ENCODE measurements at regions not wholly inside any gene's neighbourhood (a gene's known extent, or its start where the extent isn't known, plus 50 kb on each side); places are given as distances from the start of the nearest gene placed in this dataset.

DNA sequence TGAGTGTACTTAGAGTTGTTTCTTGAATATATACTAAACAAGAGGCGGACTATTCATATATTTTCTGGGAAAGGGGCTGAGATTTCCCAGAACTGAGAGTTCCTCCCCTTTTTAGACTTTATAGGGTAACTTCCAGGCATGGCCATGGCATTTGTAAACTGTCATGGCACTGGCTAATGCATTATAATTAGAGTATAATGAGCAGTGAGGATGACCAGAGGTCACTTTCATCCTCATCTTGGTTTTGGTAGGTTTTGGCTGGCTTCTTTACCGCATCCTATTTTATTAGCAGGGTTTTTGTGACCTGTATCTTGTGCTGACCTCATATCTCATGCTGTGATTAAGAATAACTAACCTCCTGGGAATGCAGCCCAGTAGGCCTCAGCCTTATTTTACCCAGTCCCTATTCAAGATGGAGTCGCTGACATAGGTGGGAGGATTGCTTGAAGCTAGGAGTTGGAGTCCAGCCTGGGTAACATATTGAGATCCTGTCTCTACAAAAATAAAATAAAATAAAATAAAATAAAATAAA, 91.4 kb downstream of the MOBP start:
- DNase-seq (ENCODE audit: low read depth in 1 of 2, low spot score in 1 of 2): no peak
- TF ChIP-seq, protein P1, sequence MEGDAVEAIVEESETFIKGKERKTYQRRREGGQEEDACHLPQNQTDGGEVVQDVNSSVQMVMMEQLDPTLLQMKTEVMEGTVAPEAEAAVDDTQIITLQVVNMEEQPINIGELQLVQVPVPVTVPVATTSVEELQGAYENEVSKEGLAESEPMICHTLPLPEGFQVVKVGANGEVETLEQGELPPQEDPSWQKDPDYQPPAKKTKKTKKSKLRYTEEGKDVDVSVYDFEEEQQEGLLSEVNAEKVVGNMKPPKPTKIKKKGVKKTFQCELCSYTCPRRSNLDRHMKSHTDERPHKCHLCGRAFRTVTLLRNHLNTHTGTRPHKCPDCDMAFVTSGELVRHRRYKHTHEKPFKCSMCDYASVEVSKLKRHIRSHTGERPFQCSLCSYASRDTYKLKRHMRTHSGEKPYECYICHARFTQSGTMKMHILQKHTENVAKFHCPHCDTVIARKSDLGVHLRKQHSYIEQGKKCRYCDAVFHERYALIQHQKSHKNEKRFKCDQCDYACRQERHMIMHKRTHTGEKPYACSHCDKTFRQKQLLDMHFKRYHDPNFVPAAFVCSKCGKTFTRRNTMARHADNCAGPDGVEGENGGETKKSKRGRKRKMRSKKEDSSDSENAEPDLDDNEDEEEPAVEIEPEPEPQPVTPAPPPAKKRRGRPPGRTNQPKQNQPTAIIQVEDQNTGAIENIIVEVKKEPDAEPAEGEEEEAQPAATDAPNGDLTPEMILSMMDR (IDR thresholded peaks at IDR 0.05; ENCODE audit: insufficient read depth, low read length): no peak
- TF ChIP-seq GABPA (IDR thresholded peaks at IDR 0.05; ENCODE audit: low read depth): no peak
- TF ChIP-seq, protein P2, sequence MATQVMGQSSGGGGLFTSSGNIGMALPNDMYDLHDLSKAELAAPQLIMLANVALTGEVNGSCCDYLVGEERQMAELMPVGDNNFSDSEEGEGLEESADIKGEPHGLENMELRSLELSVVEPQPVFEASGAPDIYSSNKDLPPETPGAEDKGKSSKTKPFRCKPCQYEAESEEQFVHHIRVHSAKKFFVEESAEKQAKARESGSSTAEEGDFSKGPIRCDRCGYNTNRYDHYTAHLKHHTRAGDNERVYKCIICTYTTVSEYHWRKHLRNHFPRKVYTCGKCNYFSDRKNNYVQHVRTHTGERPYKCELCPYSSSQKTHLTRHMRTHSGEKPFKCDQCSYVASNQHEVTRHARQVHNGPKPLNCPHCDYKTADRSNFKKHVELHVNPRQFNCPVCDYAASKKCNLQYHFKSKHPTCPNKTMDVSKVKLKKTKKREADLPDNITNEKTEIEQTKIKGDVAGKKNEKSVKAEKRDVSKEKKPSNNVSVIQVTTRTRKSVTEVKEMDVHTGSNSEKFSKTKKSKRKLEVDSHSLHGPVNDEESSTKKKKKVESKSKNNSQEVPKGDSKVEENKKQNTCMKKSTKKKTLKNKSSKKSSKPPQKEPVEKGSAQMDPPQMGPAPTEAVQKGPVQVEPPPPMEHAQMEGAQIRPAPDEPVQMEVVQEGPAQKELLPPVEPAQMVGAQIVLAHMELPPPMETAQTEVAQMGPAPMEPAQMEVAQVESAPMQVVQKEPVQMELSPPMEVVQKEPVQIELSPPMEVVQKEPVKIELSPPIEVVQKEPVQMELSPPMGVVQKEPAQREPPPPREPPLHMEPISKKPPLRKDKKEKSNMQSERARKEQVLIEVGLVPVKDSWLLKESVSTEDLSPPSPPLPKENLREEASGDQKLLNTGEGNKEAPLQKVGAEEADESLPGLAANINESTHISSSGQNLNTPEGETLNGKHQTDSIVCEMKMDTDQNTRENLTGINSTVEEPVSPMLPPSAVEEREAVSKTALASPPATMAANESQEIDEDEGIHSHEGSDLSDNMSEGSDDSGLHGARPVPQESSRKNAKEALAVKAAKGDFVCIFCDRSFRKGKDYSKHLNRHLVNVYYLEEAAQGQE (IDR thresholded peaks at IDR 0.05; ENCODE audit: insufficient replicate concordance, low read depth): no peak
- no peak for TF ChIP-seq SPI1 (IDR thresholded peaks at IDR 0.05; ENCODE audit: borderline replicate concordance, low read depth)
- no peak for TF ChIP-seq POLR2AphosphoS5 (IDR thresholded peaks at IDR 0.05; ENCODE audit: low read depth)
- Histone ChIP-seq H3K27me3 (ENCODE audit: insufficient read depth, poor library complexity, severe bottlenecking) (peaks cover 2% of the 10 kb centered on the region), H3K4me3 (replicated peaks; ENCODE audit: insufficient read depth, low read length) (no peak overlapping the region), H3K27ac (replicated peaks) (no peak overlapping the region)

DNA sequence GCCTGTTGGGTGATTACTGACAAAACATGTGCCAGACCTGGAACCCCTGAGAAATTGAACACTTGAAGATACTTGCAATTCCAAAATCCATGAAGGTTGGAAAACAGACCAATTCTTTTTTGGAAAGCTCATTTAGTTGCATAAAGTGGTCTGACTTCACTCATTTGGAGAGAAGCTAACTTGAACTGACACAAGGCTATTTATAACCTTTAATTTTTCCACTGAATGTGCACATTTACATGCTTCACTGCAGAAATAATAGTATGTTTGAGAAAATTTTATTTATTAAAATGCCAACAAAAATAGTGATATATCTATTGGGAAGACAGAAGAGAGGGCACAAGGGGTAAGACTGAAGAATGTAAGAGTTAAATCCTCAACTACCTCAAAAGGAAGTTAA, 92.1 kb downstream of the MOBP start:
- Histone ChIP-seq H3K4me3 (replicated peaks; ENCODE audit: insufficient read depth, low read length) (no peak overlapping the region), H3K27ac (replicated peaks) (no peak overlapping the region), H3K27me3 (ENCODE audit: insufficient read depth, poor library complexity, severe bottlenecking) (peaks cover 2% of the 10 kb centered on the region)
- DNase-seq (ENCODE audit: low read depth in 1 of 2, low spot score in 1 of 2): no peak
- TF ChIP-seq, protein P2 (IDR thresholded peaks at IDR 0.05; ENCODE audit: insufficient replicate concordance, low read depth): no peak
- TF ChIP-seq, protein P1 (IDR thresholded peaks at IDR 0.05; ENCODE audit: insufficient read depth, low read length): no peak
- TF ChIP-seq SPI1 (IDR thresholded peaks at IDR 0.05; ENCODE audit: borderline replicate concordance, low read depth) (no peak), POLR2AphosphoS5 (IDR thresholded peaks at IDR 0.05; ENCODE audit: low read depth) (no peak), GABPA (IDR thresholded peaks at IDR 0.05; ENCODE audit: low read depth) (no peak)

DNA sequence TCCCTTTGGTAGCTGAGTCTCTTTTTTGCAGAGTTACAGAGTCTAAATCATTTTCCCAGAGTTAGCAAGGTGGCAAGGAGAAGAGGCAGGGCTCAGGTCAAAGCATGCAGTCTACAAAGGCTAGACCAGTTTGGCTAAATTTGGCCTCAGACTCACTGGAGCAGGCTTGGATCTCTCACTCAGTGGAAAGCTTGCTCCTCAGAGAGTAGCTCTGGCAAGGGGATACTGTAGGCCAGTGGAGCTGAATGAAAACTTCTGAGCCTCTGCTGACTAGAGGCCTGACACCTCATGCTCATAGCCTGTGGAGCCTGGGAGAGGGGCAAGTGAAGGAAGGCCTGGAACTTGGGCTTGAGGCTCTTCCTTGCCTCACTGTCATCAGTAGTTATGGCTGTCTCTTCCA, 101.0 kb downstream of the MOBP start:
- TF ChIP-seq GABPA (IDR thresholded peaks at IDR 0.05; ENCODE audit: low read depth): no peak
- TF ChIP-seq, protein P2 (IDR thresholded peaks at IDR 0.05; ENCODE audit: insufficient replicate concordance, low read depth): no peak
- no peak for TF ChIP-seq POLR2AphosphoS5 (IDR thresholded peaks at IDR 0.05; ENCODE audit: low read depth)
- Histone ChIP-seq H3K27me3 (ENCODE audit: insufficient read depth, poor library complexity, severe bottlenecking) (peaks cover 2% of the 10 kb centered on the region), H3K27ac (replicated peaks) (no peak overlapping the region), H3K4me3 (replicated peaks; ENCODE audit: insufficient read depth, low read length) (no peak overlapping the region)
- DNase-seq (ENCODE audit: low read depth in 1 of 2, low spot score in 1 of 2): no peak
